Liver (tissue), 3 donors: ENCODE measurements at regions not wholly inside any gene's neighbourhood (a gene's known extent, or its start where the extent isn't known, plus 50 kb on each side); places are given as distances from the start of the nearest gene placed in this dataset.

ENCODE experiments used
- FOXA1 ChIP-seq: IDR thresholded peaks from 2 replicates; pipeline ENCODE4 v1.6.1; 2016; ENCODE audit warnings: antibody characterized with exemption
- GABPA ChIP-seq, 2 donors: IDR thresholded peaks in 1 of 2; conservative IDR thresholded peaks in 1 of 2; 2 replicates each; pipeline ENCODE4 v1.6.1; 2016; ENCODE audit warnings: antibody characterized with exemption in 2 of 2, mild to moderate bottlenecking in 1 of 2, moderate library complexity in 1 of 2
- RXRA ChIP-seq, 2 donors: IDR thresholded peaks; 2 replicates each; pipeline ENCODE4 v1.6.1; 2017 to 2018; ENCODE audit warnings: antibody characterized with exemption in 2 of 2, mild to moderate bottlenecking in 1 of 2
- TAF1 ChIP-seq: conservative IDR thresholded peaks from 2 replicates; pipeline ENCODE4 v1.6.1; 2016; ENCODE audit warnings: antibody characterized with exemption, mild to moderate bottlenecking
- YY1 ChIP-seq: IDR thresholded peaks from 2 replicates; pipeline ENCODE4 v1.6.1; 2016; ENCODE audit warnings: antibody characterized with exemption, mild to moderate bottlenecking
- TF ChIP-seq, protein P1 (sequence below): fragments of 150-350 bp; IDR thresholded peaks from 2 replicates; pipeline ENCODE4 v1.5.1; 2017; ENCODE audit warnings: improper control_type of control experiment, low read depth, low read length; ENCODE audit not compliant: missing input control
- TF ChIP-seq, protein P2 (sequence below): IDR thresholded peaks from 2 replicates; pipeline ENCODE4 v1.6.1; 2016; ENCODE audit warnings: antibody characterized with exemption
- TF ChIP-seq, protein P3 (sequence below): IDR thresholded peaks from 2 replicates; pipeline ENCODE4 v1.6.1; 2016; ENCODE audit warnings: antibody characterized with exemption
- TF ChIP-seq, protein P4 (sequence below): IDR thresholded peaks from 2 replicates; pipeline ENCODE4 v1.6.1; 2016; ENCODE audit warnings: antibody characterized with exemption, mild to moderate bottlenecking
- donor health status: healthy.
- donor health status: healthy.

DNA sequence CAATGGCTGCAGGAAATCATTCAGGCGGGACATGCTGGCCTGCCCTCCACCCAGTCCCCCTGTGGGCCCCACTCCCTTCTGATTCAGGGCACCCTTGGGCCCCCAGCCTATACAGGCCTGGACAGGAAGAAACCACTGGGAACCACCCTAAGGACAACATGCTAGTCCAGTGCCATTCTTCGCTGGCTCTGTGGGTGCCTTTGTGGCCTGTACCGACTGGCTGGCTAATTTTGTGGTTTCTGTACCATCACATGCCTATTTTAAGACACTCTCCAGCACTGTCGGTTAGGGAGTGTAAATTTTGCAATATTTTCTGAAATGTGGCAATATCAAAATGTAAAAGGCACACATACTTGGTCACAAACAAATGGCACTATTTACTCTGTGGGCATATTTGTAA, 61.4 kb upstream of the POLG start:
- TF ChIP-seq, protein P1, sequence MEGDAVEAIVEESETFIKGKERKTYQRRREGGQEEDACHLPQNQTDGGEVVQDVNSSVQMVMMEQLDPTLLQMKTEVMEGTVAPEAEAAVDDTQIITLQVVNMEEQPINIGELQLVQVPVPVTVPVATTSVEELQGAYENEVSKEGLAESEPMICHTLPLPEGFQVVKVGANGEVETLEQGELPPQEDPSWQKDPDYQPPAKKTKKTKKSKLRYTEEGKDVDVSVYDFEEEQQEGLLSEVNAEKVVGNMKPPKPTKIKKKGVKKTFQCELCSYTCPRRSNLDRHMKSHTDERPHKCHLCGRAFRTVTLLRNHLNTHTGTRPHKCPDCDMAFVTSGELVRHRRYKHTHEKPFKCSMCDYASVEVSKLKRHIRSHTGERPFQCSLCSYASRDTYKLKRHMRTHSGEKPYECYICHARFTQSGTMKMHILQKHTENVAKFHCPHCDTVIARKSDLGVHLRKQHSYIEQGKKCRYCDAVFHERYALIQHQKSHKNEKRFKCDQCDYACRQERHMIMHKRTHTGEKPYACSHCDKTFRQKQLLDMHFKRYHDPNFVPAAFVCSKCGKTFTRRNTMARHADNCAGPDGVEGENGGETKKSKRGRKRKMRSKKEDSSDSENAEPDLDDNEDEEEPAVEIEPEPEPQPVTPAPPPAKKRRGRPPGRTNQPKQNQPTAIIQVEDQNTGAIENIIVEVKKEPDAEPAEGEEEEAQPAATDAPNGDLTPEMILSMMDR: no peak
- no peak for TF ChIP-seq GABPA (IDR thresholded peaks at IDR 0.05 in 1 of 2, conservative IDR thresholded peaks at IDR 0.05 in 1 of 2)
- TF ChIP-seq, protein P2, sequence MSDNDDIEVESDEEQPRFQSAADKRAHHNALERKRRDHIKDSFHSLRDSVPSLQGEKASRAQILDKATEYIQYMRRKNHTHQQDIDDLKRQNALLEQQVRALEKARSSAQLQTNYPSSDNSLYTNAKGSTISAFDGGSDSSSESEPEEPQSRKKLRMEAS: no peak
- TF ChIP-seq, protein P3, sequence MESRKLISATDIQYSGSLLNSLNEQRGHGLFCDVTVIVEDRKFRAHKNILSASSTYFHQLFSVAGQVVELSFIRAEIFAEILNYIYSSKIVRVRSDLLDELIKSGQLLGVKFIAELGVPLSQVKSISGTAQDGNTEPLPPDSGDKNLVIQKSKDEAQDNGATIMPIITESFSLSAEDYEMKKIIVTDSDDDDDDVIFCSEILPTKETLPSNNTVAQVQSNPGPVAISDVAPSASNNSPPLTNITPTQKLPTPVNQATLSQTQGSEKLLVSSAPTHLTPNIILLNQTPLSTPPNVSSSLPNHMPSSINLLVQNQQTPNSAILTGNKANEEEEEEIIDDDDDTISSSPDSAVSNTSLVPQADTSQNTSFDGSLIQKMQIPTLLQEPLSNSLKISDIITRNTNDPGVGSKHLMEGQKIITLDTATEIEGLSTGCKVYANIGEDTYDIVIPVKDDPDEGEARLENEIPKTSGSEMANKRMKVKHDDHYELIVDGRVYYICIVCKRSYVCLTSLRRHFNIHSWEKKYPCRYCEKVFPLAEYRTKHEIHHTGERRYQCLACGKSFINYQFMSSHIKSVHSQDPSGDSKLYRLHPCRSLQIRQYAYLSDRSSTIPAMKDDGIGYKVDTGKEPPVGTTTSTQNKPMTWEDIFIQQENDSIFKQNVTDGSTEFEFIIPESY: no peak
- TF ChIP-seq, protein P4, sequence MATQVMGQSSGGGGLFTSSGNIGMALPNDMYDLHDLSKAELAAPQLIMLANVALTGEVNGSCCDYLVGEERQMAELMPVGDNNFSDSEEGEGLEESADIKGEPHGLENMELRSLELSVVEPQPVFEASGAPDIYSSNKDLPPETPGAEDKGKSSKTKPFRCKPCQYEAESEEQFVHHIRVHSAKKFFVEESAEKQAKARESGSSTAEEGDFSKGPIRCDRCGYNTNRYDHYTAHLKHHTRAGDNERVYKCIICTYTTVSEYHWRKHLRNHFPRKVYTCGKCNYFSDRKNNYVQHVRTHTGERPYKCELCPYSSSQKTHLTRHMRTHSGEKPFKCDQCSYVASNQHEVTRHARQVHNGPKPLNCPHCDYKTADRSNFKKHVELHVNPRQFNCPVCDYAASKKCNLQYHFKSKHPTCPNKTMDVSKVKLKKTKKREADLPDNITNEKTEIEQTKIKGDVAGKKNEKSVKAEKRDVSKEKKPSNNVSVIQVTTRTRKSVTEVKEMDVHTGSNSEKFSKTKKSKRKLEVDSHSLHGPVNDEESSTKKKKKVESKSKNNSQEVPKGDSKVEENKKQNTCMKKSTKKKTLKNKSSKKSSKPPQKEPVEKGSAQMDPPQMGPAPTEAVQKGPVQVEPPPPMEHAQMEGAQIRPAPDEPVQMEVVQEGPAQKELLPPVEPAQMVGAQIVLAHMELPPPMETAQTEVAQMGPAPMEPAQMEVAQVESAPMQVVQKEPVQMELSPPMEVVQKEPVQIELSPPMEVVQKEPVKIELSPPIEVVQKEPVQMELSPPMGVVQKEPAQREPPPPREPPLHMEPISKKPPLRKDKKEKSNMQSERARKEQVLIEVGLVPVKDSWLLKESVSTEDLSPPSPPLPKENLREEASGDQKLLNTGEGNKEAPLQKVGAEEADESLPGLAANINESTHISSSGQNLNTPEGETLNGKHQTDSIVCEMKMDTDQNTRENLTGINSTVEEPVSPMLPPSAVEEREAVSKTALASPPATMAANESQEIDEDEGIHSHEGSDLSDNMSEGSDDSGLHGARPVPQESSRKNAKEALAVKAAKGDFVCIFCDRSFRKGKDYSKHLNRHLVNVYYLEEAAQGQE: no peak
- no peak for TF ChIP-seq TAF1
- TF ChIP-seq FOXA1: no peak
- TF ChIP-seq YY1: no peak
- TF ChIP-seq RXRA (IDR thresholded peaks at IDR 0.05): no peak
